NCI-H2171 (cell line): ENCODE measurements at regions not wholly inside any gene's neighbourhood (a gene's known extent, or its start where the extent isn't known, plus 50 kb on each side); places are given as distances from the start of the nearest gene placed in this dataset.

Source experiments
- DNase-seq: peaks from one replicate; lab custom pipeline; 2025; lab: John Stamatoyannopoulos, UW

DNA sequence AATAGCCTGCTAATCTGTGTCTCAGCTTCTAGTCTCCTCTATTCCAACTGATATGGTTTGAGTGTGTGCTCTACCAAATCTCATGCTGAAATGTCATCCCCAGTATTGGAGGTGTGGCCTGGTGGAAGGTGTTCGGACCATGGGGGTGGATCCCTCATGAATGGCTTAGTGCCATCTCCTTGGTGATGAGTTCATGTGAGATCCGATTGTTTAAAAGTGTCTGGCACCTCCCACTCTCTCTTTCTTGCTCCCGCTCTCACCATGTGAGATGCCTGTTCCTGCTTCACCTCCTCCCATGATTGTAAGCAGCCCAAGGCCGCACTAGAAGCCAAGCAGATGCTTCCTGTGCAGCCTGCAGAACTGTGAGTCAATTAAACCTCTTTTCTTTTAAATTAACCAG is 73.5 kb upstream of the CAMK1G start:
- no peak for DNase-seq

DNA sequence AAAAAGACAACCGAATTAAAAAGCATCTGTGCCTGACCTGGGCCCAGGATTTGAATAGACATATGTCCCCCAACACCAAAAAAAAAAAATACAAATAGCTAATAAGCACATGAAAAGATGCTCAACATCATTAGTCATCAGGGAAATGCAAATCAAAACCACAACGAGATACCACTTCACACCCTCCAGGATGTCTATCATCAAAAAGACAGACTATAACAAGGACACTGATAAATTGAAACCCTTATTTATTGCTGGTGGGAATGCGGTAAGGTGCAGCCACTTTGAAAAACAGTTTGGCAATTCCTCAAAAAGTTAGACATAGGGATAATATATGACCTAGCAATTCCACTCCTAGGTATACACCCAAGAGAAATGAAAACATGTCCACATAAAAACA is 72.3 kb upstream of the CAMK1G start:
- DNase-seq, result no peak

DNA sequence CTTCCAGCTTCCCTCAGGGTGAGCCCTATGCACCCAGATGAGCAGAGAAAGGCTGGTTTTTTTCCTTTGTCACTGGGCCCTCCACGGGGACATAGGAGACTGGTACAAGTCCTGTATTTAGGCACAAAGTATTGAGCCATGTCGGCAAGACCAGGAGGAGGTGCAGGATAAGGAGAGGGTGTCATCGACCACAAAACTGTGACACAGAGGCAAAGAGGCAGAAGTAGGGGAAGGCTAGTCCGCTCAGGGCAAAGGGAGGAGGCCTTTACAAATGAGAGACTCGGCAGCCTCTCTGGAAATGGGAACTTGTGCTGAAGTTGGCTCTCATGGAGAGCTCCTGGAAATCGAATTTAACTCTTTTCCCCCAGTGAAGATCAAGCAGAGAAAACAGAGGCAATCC is 70.7 kb upstream of the CAMK1G start:
- DNase-seq, result no peak

DNA sequence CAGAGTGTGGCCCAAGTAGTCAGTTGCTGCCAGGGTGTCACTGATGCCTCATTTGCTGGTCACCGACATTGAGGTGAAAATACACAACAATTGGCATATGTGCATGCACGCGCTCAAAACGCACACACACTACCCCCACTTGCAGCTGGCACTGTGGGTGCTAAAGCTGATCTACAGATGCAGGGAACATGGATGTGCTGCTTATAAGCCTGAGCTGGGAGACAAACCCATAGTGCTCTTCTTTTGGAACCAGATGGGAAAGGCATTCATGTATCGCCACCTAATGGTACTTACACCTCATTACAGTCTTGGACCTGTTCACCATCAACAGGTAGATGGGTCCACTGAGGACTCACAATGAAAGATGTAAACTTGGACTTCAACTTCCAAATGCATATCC is 70.3 kb upstream of the CAMK1G start:
- peak; percentile 10 for DNase-seq

DNA sequence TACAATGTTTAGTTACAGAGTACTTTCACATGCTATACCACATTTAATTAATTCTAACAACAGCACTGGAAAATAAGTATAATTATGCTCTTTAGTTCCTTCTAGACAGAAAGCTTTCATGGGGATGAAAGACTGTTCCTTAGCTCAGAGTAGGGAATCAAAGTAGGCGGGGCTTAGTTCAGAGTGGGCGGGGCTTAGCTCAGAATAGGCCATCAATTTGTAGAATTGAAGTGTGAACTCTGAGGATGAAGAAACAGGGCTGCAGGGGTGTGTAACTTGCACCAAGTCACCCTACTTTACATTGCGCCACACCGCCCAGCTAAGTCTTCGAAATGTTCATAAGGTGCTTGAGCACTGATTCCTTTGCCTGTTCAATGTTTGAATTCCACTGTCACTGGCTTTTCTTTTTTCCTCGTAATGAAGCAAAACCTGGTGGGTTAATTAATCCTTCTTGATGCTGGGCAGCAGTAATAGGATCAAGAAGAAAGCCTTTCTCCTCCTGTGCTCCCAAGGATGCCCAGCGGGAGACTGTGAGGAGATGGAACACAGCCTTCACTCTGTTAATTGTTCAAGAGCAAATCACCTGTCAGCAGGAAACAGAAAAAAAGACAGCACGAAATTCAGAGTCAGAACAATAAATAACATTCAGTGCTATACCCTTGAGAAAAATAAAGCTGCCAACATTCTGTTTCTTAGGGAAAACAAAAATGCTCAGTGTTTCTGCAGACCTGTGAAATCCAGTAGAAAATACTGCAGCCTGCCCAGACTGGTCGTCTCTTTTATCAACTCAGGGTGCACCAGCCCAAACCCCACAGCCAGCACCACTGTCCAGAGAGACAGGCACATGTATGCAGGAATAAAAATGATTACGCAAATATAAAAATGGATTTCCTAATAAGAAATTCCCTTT is 66.5 kb upstream of the CAMK1G start:
- no peak for DNase-seq

DNA sequence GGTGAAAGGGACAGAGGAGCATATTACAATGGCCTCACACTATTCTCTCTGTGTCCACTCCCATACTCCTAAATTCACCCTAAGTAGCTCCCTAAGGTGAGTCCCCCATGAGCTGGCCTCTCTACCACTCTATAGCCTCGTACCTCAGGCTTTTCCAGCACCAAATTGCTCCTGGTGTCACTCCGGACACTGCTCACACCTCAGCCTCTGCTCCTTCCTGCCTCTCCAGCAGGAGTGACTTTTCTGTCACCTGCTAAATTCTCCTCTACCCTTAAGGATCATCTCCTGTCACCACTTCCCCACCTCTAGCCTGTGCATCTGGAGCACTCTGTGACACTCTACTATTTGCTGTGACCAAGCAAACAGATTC is 65.8 kb upstream of the CAMK1G start:
- no peak for DNase-seq

DNA sequence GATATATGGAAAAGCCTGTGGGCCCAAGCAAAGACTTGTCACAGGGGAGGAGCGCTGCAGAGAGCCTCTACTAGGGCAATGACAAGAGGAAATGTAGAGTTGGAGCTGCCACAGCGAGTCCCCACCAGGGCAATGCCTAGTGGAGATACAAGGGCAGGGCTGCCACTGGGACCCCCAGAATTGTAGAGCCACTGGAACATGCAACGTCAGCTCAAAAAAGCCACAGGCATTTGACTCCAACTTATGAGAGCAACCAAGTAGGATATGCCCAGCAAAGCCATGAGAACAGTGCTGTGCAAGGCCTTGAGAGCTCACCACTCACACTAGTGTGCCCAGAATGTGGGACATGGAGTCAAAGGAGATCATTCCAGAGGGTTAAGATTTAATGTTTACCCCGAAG is 63.7 kb upstream of the CAMK1G start:
- DNase-seq, result no peak

DNA sequence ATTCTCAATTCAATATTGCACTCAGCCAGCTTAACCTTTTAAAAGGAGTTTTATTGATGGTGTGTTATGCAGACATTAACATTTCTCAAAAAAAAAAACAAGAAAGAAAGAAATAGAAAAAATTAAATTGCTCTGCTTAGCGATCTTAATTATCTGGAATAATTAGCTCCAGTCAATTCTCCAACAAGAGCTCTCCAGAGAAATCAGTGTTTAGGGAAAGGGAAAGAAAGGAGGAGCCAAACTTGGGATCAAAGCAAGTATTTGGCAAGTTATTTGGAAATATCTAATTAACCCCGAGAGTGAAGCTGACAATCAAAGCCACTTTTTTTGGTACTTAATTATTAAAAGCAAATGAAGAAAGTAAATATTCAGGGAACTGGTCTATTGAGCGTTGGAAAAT is 60.7 kb upstream of the CAMK1G start:
- DNase-seq, result no peak

DNA sequence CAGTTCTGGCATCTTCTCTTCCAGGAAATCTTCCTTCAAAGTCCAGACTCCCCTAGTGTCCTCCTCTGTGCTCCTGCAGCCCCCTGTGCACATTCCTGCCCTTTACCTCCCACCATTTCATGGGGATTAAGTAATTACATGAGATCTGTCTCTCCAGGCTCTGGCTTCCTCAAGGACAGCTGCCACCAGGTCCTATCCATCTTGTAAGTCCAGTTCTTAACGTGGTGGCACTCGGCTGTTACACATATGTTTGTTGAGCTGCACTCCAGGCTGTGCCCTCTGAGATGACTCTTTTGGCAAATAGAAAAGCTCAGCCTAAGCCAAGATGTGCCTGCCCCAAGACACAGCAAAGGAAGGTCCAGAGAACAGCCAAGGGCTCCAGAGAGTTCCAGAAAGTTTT is 57.4 kb upstream of the CAMK1G start:
- DNase-seq, result no peak

DNA sequence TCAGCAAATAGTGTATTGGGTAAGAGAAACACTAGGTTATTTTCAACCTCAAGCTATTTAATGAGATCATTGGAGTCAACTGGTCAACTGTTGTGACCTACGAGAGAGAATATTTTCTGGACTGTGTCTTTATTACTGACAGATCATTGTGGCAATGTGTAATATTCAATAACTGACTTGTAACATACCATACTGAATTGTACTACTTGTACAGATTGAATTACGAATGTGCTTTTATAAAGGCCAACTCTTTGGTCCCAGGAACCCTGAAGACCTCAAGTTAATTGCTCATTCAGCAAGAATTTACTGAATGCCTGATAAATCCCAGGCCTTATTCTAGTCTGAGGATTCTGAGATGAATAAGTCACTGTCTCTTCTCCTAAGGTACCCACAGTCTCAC is 56.1 kb upstream of the CAMK1G start:
- DNase-seq, result no peak

DNA sequence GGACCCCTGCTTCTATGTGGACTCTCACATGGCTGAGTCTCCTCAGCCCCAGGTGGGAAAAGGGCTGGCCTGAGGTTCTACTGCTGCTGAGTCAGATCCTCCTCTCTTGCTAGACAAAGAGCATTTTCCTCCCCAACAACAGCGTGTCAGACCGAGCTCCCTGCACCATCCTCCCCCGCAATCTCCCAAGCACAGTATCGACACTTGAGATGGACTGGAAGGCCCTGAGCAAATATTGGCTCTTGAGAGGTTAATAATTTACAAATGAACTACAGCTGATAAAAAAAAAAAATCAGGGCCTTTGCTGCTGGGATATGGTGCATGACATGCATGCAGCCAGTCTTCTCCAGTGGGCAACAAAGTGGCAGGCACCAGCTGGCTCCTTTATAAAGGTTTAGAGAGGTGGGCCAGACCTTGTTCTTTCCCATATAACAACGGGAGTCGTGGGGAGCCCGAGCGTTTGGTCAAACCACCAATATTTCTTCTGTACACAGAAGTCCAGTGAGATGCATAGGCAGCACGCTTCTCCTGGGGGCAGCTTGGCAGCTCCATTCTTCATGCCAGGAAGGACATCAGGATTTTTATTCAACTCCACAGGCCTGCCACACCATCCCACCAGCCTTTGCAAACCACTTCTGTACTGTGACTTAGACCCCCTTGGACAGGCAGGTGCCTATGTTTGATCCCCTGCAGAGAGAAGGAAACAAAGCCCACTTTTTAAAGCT is 55.4 kb upstream of the CAMK1G start:
- DNase-seq, result no peak

DNA sequence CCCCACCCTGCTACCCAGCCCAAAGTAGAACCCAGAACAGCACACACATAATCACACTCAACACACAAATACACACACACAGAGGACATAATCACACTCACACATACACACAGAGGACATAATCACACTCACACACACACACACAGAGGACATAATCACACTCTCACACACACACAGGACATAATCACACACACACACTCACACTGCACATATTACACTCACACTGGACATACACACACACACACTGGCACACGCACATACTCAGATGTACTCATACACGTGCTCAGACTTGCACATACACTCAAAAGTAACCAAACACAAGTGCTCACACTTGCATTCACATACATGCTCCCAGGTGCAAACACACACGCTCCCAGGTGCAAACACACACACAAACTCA is 54.3 kb upstream of the CAMK1G start:
- DNase-seq, result no peak

DNA sequence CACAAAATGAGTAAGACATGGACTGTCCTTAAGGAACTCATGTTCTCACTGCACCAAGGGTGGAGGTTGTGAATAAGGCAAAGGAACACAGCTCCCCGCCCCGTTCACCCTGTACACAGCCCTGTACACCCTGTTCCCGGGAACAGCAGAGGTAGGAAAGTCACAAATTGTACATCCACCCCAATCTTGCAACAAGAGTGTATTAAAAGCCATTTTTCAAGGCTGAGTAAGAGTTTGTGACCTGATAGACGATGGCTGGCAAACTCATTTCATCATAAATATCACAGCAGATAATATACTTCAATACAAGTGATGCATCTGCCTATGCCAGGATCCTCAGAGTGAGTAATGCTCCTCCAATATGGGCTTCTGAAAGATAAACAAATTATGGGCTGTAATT is 52.5 kb upstream of the CAMK1G start:
- DNase-seq, result no peak

DNA sequence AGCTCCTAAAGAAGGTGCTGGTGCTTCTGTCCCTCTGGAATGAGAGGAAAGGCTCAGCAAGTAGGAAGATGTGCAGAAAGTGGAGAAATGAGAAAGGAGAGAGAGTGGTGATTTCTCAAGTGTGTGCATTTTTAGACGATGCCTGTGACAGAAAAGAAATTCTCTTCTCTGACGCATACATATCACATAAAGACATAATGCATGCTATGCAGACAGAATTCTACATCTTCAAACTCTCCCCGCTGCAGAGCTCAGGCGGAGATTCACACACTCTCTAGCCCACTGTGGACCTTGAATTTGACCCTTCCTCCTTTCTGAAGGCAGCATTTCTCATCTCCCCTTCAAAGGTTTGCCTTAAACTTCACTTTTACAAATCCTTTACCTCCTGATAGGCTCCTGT is 52.0 kb upstream of the CAMK1G start:
- DNase-seq, result no peak
